Panc1 (cell line): ENCODE measurements at regions not wholly inside any gene's neighbourhood (a gene's known extent, or its start where the extent isn't known, plus 50 kb on each side); places are given as distances from the start of the nearest gene placed in this dataset.

Experiments used
- POLR2AphosphoS5 ChIP-seq: IDR thresholded peaks from 2 replicates; pipeline ENCODE4 v1.6.1; 2012; ENCODE audit warnings: mild to moderate bottlenecking, low read depth, low read length, moderate library complexity
- SIN3A ChIP-seq: IDR thresholded peaks from 2 replicates; pipeline ENCODE4 v1.6.1; 2012; ENCODE audit warnings: low read depth, mild to moderate bottlenecking, low read length, moderate library complexity, borderline replicate concordance; ENCODE audit not compliant: insufficient read depth
- TF ChIP-seq, protein P1 (sequence below): fragments of 450-650 bp; IDR thresholded peaks from 2 replicates; pipeline ENCODE4 v1.5.1; 2017; ENCODE audit warnings: mild to moderate bottlenecking
- TF ChIP-seq, protein P2 (sequence below), 2 experiments: IDR thresholded peaks; 2 replicates each; pipeline ENCODE4 v1.6.1; 2011 to 2012; ENCODE audit warnings: low read depth in 2 of 2, control low read depth in 1 of 2, low read length in 1 of 2, mild to moderate bottlenecking in 1 of 2, moderate library complexity in 1 of 2; ENCODE audit not compliant: insufficient read depth in 1 of 2

DNA sequence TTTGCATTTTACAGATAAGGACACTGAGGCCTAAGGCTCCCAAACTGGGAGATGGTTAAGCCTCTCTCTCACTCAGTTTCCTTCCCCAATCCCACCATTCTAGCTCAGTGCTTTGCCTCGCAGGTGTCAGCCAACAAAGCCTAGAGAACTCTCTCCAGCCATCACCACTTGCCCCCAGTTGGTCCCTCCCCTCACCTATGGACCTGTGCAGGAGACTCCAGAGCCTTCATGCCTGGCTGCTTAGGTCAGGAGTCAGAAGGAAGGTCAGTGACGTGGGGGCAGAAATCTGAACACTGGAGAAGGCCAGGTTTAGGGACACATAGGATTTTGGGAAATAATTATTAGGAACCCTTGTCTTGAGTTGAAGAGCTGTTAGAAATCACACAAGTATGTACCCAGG is 295.3 kb downstream of the PTPRU start:
- TF ChIP-seq SIN3A (no peak), POLR2AphosphoS5 (no peak)
- TF ChIP-seq, protein P1, sequence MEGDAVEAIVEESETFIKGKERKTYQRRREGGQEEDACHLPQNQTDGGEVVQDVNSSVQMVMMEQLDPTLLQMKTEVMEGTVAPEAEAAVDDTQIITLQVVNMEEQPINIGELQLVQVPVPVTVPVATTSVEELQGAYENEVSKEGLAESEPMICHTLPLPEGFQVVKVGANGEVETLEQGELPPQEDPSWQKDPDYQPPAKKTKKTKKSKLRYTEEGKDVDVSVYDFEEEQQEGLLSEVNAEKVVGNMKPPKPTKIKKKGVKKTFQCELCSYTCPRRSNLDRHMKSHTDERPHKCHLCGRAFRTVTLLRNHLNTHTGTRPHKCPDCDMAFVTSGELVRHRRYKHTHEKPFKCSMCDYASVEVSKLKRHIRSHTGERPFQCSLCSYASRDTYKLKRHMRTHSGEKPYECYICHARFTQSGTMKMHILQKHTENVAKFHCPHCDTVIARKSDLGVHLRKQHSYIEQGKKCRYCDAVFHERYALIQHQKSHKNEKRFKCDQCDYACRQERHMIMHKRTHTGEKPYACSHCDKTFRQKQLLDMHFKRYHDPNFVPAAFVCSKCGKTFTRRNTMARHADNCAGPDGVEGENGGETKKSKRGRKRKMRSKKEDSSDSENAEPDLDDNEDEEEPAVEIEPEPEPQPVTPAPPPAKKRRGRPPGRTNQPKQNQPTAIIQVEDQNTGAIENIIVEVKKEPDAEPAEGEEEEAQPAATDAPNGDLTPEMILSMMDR = no peak
- TF ChIP-seq, protein P2, sequence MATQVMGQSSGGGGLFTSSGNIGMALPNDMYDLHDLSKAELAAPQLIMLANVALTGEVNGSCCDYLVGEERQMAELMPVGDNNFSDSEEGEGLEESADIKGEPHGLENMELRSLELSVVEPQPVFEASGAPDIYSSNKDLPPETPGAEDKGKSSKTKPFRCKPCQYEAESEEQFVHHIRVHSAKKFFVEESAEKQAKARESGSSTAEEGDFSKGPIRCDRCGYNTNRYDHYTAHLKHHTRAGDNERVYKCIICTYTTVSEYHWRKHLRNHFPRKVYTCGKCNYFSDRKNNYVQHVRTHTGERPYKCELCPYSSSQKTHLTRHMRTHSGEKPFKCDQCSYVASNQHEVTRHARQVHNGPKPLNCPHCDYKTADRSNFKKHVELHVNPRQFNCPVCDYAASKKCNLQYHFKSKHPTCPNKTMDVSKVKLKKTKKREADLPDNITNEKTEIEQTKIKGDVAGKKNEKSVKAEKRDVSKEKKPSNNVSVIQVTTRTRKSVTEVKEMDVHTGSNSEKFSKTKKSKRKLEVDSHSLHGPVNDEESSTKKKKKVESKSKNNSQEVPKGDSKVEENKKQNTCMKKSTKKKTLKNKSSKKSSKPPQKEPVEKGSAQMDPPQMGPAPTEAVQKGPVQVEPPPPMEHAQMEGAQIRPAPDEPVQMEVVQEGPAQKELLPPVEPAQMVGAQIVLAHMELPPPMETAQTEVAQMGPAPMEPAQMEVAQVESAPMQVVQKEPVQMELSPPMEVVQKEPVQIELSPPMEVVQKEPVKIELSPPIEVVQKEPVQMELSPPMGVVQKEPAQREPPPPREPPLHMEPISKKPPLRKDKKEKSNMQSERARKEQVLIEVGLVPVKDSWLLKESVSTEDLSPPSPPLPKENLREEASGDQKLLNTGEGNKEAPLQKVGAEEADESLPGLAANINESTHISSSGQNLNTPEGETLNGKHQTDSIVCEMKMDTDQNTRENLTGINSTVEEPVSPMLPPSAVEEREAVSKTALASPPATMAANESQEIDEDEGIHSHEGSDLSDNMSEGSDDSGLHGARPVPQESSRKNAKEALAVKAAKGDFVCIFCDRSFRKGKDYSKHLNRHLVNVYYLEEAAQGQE (IDR thresholded peaks at IDR 0.05; ENCODE audit: insufficient read depth in 1 of 2, low read depth in 2 of 2, low read length in 1 of 2) = no peak
